ENCODE measurements at regions not wholly inside any gene's neighbourhood (a gene's known extent, or its start where the extent isn't known, plus 50 kb on each side); places are given as distances from the start of the nearest gene placed in this dataset.

DNA sequence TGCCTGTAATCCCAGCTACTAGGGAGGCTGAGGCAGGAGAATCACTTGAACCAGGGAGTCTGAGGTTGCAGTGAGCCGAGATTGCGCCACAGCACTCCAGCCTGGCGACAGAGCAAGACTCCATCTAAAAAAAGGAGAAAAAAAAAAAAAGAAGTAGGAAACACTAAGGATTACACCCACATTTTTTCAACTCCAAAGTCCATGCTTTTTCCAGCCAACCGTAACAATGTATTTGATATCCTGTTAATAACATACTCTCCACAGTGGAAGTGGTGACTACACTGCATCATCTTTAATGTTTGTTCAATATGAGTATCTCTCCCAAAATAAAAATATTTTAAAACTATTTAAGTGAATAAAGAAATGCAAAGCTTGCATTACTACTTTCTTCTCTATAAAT is 481.6 kb upstream of the ACVR2A start:
- DNase-seq (ENCODE audit: low read depth in 2 of 2), result no peak

DNA sequence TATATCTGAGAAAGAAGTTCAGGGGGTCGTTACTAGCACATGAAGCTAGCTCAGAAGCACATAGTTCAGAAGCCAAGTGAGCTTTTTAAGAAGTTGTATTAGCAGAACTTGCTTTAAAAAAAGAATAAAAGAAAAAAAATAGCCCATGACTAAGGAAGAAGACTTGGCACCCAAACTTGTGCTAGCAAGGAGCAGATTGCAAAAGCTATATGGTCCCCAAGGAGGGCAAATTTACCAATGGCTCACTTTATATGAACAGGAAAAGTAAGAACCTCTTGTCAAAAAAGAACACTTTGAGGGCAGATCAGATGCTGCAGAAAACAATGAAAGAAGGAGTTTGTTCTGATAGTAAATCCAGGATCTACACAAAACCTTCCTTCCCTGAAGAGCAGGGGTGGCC is 486.5 kb upstream of the ACVR2A start:
- DNase-seq (ENCODE audit: low read depth in 2 of 2), result no peak

DNA sequence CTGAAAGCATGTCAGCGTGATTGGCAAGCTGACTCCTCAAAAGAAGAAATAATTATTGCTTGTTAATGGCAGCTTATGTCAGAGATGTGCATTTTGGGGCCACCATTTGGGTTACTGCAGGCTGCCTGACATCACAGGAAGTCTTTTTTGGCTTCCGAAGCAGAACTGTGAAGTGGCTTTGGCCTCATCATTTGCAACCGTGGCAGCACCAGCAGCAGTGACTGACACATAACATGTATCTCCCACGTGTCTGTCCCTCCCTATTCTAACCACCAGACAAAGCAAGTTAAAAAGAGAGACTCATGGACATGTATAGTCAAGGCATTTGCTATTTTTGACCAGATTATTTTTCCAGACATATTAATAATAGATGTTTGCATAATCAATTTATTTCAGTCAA is 488.7 kb upstream of the ACVR2A start:
- DNase-seq (ENCODE audit: low read depth in 2 of 2), result no peak

DNA sequence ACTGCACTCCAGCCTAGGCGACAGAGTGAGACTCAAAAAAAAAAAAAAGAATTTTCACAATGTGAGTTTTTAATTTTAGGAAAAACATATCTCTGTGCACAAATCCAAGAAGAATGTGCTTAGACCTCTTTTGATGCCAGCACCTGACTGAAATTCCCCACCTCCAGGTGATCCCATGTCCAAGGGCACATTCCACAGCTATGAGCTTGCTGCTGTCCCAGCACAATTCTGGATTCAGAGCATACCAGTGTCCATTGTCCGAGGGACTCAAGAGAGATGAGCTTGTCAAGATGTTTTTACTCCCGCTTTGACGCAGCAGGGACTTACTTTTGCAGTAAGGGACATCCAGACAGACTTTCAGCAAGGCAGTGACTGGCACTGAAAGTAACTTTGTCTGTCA is 489.1 kb upstream of the ACVR2A start:
- DNase-seq (ENCODE audit: low read depth in 2 of 2), result no peak

DNA sequence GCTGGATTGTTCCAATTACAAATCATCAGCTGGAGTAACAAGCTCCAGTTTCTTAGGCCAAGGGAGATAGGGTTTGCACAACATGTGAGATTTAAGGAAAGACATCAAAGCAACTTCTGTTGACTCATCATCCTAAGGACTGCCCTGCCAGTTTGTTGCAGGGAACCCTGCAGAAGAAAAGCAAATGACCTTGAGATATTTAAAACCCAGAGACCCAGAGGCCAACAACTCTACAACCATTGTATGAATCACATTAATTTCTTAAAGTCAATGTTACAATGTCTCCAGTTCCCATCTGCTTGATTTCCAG is 491.8 kb upstream of the ACVR2A start:
- DNase-seq (ENCODE audit: low read depth in 2 of 2), result no peak

DNA sequence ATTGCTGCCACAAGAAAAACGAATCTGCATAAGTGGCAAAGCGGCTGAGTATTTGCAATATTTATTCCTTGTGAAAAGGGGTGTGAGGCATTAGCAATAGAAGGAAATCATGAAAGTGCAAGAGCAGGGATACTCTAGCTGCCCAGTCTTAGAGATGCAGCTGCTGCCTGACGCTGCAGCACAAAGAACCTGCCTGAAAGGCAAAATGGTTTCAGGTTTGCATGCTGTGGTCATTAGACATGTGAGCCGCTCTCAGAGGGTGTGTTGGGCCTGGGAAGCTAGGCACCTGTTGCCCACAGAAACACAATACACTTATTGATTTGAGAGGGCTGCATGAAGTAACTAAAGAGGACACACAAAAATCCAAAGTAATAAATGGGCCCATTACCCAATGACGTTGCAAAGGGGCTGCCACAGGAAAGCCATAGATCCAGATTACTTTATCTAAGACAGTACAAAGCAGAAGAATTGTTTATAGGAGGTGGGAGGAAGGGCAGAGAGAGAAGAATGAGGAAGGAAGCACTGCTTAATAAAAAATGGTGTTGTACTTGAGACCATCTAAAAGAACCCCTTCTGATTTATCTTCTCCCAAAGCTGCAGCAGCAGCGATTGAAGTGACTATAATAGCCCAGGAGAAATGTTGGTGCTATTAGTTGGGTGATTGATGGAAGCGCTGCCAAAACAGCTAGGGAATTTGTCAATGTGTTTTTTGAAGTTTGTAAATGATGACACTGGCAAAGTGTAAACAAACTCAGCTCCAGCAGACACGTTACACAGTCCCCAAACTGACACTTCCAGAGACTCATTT is 492.4 kb upstream of the ACVR2A start:
- no peak for DNase-seq (ENCODE audit: low read depth in 2 of 2)

DNA sequence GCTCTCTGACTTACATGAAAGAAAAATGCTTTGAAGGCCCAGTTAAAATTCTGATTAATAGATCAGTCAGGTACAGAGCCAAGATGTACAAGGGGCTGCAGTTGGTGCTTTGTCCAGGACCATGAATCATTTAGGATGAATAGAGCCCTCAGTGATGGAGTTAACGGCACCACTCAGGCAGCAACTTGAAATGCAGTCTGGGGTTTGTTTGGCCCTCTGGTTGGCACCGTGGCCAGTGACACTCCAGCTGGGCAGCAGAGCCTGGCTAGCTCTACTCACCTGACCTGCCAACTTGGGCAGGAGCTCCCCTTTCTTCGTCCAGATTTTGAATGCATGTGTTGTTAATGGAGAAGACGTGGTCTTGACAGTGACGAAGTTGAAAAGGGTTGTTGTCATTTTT is 493.0 kb upstream of the ACVR2A start:
- no peak for DNase-seq (ENCODE audit: low read depth in 2 of 2)

DNA sequence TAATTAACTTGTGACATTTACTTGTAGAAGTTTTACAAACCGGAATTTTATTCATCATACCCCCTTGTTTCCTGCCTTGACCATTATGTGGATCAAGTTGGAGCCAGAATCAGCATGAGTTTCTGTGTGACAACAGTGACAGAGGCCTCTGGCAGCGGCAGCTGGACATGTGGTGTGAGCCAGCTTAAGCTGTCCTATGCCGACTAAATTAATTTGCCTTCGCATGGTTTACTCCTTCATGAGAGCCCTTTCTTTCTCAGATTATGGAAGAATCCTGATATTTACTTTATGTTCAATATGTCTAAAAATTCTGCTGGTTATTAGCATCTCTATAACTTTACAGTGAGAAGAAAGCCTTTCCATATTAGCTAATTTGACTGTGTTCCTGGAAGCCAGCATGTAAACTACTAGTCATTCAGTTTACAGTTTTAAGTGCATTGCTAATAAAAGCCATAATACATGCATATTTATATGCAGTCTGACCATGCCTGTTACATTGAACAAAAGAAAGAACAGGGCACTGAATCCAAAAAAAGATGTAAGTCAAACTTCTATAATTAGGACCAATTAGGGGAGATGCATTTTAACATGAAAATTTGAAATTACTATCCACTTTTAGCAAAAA is 495.8 kb upstream of the ACVR2A start:
- no peak for DNase-seq (ENCODE audit: low read depth in 2 of 2)

DNA sequence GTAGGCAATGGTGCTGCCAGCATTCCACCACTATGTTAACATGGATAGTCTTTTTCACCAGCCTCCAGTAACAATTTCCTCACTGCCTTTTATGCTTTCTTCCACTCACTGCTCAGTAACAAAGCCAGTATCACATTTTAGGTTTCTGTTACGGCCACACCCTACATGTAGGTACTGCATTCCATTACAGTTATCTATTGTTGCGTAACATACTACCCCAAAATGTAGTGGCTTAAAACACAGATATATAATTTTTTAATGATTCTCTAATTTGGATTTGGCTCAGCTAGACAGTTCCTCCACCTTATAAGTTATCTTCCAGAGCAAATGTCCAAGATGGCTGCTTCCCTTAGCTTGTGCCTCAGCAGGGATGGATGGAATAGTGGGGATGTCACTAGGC is 498.7 kb upstream of the ACVR2A start:
- no peak for DNase-seq (ENCODE audit: low read depth in 2 of 2)

DNA sequence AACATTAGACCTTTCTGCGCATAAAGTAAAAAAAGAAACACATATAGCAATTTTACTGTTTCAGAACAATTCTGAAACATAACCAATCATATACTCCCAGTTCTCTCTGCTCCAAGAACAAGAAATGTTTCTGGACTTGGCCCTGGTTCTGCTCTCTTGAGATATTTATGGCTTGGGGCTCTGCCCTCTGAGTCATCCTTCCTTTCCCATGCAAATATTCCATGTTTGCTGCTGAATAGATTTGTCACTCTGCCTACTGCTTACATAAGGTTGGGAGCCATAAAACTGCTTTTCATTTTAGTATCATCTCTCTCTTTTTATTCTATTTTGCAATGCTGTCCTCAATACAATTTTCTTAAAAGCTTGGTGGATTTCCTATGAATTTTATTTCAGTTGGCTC is 499.6 kb upstream of the ACVR2A start:
- DNase-seq (ENCODE audit: low read depth in 2 of 2), result no peak

DNA sequence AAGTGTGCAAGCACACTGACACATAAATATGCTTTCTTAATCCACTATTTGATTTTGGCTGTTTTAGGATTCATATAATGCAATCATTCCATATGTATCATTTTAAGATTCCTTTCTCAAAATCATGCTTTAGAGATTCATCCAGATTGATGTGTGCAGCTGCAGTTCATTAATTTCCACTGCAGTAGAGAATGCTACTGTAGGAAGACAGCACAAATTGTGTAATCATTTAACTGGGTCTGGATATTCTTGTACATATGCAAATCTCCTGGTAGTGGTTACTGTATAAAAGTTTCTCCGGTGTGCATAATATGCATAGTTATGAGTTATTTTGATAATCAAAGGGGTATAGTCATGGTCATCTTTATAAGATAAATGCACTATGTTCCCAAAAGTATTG is 502.5 kb upstream of the ACVR2A start:
- no peak for DNase-seq (ENCODE audit: low read depth in 2 of 2)

DNA sequence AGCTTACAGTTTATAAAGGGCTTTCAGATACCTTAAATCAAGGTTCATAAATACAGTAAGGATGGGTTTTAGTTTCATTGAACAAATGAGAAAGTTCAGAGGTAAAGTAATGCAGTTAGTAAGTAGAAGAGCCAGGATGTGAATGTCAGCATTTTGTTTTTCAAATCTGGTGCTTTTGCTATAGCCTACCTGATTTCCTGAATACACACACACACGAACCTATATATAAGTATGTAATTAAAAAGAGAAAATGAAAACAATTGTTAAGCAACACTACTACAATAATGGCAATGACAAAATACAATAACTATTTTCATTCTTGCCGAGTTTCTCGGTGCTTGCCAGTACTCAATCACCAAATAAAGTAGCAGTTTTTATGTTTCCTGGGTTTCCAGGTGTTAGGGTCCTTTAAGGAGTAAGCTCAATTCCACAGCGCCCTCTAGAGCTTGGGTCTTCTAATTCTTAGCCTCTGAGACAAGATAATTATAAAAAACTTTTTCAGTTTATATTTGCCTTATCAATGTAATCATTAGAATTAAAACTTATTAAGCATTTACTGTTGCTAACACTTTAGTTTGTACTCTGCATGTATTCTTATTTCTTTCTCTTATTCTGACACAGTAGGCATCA is 512.9 kb upstream of the ACVR2A start:
- peak in 1 of 2 donors; percentile 47 for DNase-seq (ENCODE audit: low read depth in 2 of 2)

DNA sequence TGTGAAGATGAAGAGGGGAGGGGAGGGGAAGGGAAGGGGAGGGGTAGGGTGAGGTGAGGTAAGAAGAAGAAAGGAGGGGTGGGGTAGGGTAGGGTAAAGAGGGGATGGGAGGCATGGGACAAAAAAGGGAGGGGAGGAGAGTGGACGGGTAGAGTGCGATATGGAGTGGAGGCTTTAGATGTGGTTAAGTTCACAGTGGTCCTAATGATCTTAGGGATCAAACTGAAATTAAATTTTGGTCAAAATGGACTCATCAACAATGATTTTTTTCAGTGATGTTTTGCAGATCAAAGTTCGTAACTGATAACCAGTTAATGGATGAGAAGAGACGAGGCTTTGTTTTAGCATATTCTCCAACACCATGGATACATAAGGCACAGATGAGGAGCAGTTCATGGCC is 513.9 kb upstream of the ACVR2A start:
- DNase-seq (ENCODE audit: low read depth in 2 of 2), result no peak

DNA sequence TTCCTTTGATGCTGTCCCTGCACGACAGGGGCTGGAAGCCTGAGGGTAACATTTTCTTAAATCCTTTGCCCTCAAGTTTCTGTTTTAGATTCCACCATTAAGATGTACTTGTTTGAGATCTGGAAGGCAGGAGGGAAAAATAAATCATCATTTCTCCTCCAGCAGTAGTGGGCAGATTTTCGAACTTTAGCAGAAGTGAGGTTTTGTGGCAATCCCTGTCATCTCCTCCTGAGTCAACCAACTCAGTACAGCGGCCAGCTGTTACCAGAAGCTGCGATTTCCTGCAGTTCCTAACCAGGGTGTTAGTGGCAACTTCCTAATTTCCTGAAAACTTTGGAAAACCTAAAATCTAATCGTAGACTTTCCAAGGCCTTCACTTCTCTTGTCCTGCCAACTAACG is 517.2 kb upstream of the ACVR2A start:
- DNase-seq (ENCODE audit: low read depth in 2 of 2), result peak in 1 of 2 donors; percentile 7

DNA sequence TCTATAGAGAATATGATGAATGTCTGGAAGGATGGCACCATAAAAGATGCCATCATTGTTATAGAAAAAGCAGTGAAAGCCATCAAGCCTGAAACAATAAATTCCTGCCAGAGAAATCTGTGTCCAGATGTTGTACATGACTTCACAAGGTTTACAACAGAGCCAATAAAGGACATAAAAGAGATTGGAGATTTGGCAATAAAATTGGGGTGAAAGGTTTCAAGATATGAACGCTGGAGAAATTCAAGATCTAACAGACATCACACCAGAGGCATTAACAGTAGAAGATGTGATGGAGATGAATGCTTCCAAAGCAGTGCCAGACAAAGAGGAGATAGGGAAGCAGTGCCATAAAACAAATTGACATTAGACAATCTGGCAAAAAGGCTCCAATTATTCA is 518.8 kb upstream of the ACVR2A start:
- no peak for DNase-seq (ENCODE audit: low read depth in 2 of 2)

DNA sequence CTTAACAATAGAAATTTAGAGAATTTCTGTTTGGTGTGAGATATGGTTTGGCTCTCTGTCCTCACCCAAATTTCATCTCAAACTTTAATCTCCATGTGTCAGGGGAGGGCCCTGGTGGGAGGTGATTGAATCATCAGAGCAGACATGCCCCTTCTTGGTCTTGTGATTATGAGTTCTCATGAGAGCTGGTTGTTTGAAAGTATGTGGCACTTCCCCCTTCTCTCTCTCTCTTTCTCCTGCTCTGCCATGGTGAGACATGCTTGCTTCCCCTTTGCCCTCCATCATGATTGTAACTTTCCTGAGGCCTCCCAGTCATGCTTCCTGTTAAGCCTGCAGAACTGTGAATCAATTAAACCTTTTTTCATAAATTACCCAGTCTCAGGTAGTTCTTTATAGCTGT is 524.7 kb upstream of the ACVR2A start:
- DNase-seq (ENCODE audit: low read depth in 2 of 2), result no peak

DNA sequence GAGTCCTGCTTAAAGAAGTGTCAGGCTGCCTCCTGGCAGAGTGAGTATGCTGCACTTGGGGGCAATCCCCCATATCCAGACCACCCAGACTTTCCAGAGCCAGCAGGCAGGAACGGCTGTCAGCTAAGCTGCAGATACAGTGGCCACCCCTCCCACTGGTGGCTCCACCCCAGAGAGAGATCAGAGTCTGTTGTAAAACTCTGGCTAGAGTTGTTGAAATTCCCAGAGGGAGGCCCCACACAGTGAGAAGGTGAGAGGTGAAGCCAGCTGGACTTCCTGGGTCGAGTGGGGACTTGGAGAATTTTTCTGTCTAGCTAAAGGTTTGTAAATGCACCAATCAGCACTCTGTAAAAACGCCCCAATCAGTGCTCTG is 533.8 kb upstream of the ACVR2A start:
- DNase-seq (ENCODE audit: low read depth in 2 of 2), result no peak

DNA sequence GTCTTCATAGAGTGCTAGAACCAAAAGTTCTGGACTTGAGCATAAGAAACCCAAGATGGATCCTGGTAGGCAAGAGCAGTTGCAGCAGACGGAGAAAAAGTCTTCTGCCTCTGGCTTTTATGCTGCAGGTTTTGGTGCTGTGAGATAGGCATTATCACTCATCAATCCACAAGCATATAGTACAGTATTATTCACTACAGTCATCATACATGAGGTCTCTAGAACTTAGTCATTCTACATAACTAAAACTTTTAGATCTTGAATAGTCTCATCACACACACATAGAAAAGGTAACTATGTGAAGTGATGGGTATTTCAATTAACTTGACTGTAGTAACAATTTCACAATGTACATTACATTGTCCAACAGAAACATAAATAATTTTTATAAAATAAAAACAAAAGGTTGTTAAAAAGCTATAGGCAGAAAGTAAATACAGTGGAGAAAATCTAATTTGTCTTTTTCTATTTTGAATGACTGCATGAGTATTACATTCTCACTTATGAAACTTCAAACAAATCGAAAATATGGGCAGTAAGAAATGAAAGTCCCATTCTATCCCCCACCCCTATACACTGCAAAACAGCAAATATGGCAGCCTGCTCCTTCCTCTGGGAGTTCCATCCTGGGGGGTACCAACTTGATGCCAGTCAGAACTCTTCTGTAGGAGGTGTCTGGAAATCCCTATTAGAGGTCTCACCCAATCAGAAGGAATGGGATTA is 534.3 kb upstream of the ACVR2A start:
- DNase-seq (ENCODE audit: low read depth in 2 of 2), result no peak

DNA sequence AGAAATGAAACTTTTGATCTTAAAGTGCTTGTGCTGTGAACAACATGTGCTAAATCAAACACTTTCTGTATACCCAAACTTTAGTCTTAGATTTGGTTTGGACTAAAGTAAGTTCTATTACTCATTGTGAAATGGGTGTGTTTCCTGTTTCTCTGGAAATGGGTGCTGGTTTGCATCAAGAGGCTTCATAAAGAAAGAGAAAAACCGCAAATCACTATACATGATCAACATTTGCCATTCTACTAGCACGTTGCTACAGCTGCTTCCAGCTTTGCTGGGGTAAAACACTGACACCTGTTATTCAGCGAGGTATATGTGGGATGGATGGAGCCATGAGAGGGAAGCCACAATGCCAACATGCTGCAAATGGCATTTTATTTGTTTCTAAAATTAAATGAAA is 547.0 kb upstream of the ACVR2A start:
- DNase-seq (ENCODE audit: low read depth in 2 of 2), result peak in 1 of 2 donors; percentile 21

DNA sequence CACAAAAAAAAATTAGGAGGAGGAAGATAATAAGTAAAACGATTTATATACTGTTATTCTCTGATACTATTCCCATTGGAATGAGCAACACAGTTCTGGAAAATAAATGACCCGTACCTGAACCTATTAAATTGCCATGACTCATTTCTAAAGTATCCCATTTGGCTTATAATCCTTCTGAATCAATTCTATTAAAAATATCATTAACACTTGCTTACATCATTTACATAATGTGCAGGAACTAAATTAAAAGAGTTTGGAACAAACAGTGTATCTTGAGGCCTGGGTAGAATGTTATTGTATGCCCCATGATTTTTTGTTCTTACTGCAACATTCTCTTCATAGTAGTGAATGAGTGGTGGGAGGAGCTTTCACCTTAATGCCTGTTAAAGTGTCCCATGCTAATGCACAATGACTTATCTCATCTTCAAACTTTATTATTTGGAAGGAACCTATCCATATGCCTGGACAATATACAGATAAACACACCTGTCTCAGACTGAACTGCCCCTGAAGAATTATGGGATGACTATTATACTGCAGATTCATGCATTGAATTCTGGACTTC is 549.9 kb upstream of the ACVR2A start:
- DNase-seq (ENCODE audit: low read depth in 2 of 2), result no peak

DNA sequence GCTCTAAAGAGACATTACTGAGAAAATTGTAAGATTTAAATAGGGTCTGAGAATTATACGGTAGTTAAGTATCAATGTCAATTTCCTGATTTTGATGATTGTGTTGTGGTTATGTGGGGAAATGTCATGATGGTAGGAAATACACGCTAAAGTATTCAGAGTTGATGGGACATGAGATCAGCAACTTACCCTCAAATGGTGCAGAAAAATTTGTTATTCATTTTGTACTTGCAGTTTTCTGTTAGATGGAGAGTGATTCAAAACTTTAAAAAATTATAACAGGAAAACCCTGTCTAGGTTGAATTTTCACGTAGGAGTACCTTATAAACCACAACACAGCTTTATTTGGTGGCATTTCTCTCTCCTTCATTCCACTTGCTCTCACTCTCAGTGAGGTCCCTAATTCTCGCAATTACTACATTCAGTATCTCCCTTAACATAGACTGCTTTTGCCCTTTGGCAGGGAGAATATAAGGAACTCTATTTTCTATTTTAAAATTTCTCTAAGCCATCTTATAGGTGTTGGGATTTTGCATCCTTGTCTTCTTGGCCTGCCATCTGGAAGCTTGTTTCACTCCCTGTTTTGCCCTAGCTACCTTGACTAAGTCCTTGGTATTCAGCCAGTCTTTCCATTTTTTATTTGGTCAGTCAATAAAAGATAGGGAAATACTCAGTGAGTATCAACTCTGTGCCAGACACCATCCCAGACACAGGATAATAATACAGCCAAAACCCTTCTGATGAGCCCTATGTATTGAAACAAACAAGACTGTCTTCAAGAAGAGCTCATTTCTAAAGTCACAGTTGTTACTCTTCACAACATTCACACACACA is 550.6 kb upstream of the ACVR2A start:
- DNase-seq (ENCODE audit: low read depth in 2 of 2), result no peak

DNA sequence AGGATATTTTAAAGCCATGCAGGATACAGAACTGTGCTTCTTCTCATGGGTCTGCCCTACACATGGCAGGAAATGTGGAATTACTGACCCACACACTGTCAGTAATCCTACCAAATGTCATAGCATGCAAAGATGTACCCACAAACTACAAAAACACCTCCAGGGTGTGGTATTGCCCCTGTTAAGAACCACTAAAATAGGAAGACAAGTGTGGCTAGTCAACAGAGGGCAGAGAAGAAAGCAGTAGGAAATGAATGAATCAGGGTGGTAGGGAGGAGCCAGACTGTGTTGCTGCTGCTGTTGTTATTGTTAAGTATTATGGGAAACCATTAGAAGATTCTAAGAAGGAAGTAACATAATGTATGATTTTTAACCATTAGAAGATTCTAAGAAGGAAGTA is 556.7 kb upstream of the ACVR2A start:
- peak in 1 of 2 donors; percentile 16 for DNase-seq (ENCODE audit: low read depth in 2 of 2)

Measured in stimulated activated CD4-positive, alpha-beta T cell treated with anti-CD3 and anti-CD28 coated beads, Interleukin-1b, Interleukin-23, amount 100 ng/mL, for 4 hours (primary cell).